ENCODE measurements at regions not wholly inside any gene's neighbourhood (a gene's known extent, or its start where the extent isn't known, plus 50 kb on each side); places are given as distances from the start of the nearest gene placed in this dataset.
"Not testable (repeated sequence)": the region's sequence is repeated elsewhere in the genome, so short reads cannot be mapped to it uniquely, and the experiment has no call there.

DNA sequence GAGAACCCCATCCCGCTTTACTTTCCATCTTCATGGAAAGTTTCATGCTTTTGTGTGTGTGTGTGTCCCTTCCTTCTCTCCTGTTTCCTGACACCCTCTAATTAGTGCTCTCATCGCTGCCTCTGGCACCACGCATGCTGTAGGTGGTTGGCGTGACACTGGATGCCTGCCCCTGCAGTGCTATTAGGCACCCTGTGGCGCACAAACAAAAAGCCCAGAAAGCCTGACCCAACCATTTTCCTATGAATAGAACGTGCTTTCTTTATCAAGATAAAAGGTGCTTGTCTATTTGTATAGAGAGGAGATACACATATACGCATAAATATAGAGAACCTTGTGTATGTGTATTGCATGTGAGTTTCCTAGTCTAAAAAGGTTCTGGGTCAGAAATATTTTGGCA lies 120.8 kb upstream of the CDCA7L start:
- no peak for FAIRE-seq

DNA sequence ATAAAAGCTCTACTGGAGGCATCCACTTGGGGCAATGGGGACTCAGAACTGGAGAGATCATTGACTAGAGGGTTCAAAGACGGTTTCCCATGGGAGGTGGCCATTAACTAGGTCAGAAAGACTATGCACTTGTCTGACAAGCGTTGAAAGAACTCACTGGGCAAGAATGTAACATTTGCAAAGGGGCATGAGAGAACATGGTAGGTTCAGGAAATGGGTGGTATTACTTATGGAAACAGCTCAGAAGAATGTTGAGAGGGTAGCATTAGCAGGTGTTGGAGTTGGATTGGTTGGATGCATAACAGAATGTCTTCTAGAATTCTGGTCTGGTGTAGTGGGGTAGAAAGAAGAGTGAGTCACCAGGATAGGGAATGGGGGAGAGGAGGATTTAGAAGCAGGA lies 119.1 kb upstream of the CDCA7L start:
- no peak for FAIRE-seq

DNA sequence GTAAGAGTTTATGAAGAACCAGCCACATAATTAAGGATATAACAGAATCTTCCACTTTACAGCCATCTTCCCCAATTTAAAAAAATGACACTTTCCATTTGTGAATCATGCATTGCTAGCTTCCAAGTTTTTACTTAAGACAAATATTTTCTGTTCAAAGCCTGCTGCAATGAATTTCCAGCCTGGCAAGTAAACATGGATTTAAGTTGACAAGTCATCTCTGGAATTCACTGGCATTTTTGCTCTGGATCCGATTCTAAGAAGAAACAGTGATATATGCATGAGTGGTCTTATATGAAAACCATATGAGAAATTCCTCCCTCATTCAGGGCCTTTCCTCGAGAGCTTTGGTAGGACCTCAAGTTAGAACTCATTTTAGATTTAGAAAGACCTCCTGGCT lies 116.1 kb upstream of the CDCA7L start:
- FAIRE-seq = no peak

DNA sequence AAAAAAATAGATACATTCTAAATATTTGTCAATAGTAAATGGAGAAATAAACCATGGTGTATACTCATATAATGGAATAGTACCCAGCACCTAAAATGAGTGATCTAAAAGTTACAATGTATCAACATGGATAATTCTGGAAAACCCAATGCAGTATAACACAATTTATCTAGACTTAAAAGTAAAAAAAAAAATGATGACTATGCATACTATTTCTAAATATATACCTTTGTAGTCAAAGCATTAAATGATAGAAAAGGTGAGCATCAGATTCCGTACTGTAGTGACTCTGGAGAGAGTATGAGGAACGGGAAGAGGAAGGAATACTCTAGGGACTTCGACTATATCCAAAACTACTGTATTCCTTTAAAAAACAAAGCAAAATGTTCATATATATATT lies 115.2 kb upstream of the CDCA7L start:
- no peak for FAIRE-seq

DNA sequence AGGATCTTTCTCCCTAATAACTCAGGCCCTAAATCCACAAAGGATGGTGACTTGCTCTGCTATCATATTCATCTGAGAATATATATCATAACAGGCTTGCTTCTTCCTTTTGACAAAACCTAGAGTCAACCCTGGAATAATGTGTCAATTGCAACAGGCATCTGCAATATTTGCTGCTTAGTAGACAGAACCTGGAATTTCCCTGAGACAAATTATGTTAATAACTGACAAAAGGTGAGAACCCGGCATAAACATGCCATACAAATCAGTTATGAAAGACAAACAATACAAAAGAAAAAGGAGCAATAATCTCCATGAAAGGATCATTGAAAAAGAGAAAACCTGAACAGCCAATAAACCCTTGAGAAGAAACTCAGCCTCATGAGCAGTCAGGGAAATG lies 114.5 kb upstream of the CDCA7L start:
- no peak for FAIRE-seq

DNA sequence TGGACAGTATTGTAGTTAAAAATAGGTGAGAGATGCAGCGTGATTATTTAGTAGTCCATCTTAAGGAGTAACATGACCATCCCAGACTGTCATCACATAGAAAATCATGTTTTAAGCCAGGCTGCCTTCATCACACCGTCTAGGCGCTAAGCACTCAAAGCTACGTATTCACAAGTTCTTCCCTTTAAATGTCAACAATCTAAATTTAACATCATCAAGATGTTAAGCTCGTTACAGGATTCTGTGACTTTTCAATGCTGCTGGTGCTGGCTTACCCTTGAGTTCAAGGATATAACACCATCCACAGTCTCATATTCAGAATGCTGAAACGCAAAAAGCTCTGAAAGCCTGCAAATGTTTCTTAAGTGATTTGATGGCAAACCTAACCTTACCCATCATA lies 109.5 kb upstream of the CDCA7L start:
- no peak for FAIRE-seq

DNA sequence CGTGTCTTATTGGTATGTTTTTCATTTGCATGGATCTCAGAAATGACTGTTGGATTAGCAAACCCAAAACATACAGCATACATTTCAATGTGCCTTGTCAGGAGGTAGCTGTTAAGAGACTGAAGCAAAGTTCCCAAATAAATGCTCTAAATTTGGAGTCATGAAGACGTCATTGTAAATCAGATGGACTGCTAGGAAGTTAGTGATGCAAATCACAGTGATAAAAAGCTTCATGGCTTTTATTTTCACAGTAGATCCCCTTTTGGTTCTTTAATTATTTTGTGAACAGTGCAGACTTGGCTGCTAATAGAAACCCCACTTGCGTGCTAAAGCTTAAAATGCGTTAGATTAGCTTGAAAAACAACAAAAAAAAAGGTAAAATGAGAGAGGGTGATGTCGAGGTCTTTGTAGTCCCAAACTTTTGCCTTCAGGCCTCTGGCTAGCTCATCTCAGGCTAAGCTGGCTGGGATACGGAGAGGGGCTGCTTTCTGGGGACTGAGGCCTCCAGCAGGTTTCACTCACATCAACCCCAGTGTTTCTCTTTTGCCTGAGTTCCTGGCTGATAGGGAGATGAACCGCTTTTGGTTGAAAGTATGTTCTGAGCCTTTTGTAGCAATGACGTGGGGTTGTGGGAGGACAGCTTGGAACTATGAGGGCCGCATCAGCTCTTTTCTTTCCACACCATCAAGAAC lies 107.1 kb upstream of the CDCA7L start:
- FAIRE-seq = no peak

DNA sequence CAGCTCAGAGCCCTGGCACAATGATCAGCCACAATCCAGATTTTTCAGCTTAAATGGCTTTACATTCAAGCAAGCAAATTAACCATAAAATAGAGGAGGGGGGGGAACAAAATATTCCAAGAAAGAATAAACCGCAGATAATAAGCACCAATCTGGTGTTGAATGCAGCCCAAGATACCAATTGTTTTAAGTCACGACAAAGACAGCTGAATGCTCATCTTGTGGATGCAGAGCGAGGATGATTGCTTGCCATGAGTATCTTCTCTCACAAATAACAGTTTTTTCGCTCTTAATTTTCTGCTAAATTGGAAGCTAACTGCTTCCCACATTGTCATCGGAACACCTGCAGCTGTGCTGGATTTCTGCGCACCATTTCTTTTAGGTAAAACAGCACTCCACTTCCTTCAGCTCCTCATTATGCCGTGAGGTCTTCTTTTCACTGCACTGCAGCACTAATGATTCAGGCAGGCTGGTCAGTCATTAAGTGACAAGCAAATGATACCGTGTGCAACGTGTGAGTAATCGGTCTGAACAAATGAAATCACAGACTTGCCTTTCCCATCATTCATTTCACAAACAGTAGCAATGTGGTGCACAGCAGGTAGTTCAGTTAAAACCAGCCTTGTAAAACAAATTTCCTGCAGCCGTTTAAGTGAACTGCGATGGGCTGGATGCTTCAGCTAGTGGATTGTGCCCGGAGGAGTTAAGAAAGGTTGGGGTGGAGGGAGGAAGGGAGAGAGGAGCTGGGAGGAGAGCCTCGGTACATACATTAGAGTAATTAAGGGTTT lies 106.4 kb upstream of the CDCA7L start:
- no peak for FAIRE-seq

DNA sequence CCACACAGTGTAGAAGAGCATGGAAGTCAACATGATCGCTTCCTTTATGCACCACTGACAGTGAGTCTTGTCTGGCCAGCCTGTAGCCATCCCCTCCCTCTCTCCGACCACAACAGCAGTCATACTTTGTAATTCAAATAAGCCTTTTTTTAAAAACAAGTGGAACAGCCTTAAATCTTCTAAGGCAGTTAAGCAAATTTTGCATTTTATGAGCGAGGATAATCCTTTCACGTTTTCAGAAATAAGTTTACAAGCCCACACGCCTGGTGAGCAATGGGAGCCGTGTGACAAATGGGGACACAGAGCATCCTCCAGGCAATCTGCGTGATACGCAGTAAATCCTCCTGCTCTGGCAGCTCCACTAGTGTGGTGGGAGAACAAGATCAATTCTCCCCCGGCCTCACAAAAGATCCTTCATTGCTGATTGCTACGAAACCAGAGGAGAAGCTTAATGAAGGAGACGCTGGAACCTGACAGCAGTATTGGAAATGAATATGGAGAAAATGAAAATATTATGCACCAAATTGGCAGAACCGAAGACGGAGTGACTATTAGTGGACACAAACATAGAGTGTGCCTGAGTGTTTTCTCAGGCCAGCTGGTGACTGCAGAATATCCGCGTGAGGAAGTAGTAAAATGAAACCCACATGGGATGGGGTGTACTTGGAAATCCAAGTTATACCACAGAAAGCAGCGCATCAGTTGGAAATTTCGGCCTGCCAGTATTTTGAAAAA lies 104.2 kb upstream of the CDCA7L start:
- no peak for FAIRE-seq

DNA sequence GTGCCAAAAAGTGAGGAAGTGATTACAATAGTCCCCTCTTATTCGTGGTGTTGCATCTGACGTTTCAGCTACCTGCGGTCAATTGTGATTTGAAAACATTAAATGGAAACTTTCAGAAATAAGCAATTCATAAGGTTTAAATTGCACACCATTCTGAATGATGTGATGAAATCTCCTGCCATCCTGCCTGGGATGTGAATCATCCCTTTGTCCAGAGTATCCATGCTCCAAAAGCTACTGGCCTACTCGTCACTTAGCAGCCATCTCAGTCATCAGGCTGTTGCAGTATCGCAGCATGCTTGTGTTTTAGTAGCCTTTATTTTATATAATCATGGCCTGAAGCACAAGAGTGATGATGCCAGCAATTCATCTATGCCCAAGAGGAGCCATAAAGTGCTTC lies 97.7 kb upstream of the CDCA7L start:
- FAIRE-seq = no peak

DNA sequence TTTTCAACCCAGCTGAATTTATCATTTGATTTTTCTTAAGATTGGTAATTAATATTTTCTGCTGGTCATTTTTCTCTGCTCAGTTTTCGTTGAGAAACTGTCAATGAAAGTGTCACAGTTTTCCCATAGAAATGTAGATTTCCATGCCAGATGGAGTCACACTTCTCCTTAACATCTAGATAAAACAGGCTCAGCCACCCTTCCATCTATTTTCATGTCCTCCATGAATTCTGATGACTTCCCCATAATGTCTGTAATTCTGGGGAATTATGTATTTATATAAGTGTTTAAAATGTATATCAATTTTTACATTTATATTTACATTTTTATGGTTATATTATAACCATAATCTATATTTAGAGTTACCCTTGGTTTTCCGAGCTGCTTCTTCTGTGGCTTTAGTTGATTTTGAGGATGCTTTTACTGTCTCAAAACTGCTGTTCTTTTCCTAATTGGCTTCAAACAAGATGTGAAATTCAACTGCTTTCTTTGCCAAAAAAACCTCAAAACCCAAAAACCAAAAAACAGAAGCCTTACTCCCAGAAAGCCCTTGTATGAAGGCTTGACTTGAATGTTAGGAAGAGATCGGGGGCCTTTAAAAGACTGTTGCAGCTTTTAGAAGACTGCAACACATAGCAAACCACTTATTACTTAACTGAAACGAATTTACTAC lies 95.4 kb upstream of the CDCA7L start:
- no peak for FAIRE-seq

DNA sequence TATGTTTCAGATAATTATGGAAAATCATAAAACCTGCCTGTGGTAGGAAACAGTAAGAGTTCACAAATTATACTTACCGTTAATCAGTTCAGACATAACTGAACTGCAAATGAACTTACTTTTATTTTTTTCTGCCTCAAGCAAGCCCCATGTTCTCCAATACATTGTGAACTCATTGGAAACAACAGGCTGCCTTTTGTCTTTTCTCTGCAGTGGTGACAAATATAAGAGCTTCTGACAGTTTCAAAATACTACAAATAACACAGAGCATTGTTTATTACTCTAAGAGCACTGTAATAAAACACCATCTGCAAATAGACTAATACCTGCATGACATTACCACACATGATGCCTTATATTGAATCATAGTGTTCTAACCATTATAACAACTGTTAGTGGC lies 94.0 kb upstream of the CDCA7L start:
- FAIRE-seq = no peak

DNA sequence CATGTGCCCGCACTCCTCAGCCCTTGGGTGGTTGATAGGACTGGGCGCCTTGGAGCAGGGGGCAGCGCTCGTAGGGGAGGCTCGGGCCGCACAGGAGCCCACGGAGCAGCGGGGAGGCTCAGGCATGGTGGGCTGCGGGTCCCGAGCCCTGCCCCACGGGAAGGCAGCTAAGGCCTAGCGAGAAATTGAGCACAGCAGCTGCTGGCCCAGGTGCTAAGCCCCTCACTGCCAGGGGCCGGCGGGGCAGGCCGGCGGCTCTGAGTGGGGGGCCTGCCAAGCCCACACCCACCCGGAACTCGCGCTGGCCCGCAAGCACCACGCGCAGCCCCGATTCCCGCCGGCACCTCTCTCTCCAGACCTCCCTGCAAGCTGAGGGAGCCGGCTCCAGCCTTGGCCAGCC lies 86.7 kb upstream of the CDCA7L start:
- FAIRE-seq = not testable (repeated sequence)

DNA sequence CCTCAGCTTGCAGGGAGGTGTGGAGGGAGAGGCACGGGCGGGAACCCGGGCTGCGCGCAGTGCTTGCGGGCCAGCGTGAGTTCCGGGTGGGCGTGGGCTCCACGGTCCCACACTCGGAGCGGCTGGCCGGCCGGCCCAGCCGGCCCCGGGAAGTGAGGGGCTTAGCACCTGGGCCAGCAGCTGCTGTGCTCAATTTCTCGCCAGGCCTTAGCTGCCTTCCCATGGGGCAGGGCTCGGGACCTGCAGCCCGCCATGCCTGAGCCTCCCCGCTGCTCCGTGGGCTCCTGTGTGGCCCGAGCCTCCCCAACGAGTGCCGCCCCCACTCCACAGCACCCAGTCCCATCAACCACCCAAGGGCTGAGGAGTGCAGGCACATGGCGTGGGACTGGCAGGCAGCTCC lies 83.0 kb upstream of the CDCA7L start:
- not testable (repeated sequence) for FAIRE-seq

DNA sequence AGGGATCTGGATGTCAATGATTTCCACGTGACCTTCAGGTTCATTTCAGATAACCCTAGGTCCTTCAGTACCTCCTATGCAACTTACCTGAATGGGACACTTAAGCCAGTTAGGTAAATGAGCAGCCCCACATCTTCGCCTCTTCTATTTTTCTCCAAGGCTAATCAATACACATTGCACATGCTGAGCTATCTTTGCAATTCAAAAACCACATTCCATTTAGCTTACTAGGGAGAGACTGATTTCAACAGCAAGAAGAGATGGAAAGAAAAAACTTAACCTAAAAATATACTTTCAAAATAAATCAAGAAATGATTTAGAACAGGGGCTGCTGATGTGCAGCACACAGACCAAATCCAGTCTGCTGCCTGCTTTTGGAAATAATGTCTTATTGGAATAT lies 81.8 kb upstream of the CDCA7L start:
- FAIRE-seq = no peak

DNA sequence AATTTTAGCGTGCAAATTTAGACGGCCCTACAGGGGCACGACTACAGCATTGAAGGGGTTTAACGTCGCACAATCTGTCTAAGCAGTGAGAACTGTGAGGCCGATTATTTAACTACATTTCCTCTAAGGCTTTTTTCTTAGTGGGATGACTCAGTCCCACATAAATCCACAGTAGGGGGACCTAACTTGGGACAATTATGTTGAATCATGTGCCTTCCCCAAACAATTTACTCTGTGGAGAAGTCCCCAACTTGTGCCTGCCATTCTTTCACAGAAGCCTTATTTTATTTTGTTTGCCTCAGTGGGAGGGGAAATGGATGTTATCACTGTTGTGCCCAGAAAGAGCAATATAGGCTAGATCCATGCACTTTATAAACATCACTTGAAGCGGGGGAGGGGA lies 80.3 kb upstream of the CDCA7L start:
- FAIRE-seq = no peak

DNA sequence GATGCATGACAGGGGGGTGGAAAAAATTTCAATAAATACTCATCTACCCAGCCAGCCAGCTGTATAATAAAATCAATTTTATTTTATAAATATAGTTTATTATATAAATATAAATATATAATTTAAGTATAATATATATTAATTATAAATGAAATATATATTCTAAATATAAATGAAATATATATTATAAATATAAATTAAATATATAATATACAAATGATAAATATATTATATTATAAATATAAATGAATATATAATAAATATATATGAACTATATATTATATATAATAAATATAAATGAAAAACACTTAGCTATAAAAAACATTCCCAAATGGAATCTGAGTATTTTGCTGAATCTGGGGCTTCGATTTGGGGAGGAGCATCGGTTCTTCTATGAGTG lies 79.4 kb upstream of the CDCA7L start:
- peak; percentile 94 for FAIRE-seq

DNA sequence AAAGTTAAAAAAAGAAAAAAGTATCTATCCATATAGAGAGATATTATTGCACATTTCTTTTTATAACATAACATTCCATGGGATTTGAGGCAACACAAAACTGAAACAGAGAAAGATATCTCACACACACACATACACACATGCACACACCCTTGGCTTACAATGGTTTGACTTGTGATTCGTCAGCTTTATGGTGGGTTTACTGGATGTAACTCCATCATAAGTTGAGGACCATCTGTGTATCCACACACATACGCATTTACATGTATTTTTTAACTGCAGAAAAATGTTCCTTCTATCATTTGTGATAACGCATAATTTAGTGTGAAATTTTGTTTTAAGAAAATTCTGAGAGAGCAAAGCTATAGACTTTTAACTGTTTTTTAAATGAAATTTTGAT lies 74.2 kb upstream of the CDCA7L start:
- FAIRE-seq = no peak

DNA sequence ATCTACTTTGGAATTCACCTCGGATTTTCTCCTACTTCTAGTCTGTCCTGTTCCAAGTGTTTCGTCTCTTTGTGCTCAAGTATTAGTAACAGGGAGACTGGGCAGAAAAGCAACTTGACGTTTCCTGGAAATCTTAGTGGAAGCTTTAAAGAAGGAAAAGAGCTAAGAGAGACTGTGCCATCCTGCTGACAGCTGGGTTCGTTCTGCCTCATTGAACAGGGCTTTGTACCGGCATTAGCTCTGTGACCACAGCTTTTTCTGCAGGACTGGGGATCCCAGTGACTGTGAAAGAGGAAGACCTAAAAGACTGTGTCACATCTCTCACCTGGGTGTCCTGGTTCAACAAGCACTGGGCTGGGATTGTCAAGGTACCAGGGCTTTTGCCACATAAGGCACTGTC lies 70.8 kb upstream of the CDCA7L start:
- no peak for FAIRE-seq

DNA sequence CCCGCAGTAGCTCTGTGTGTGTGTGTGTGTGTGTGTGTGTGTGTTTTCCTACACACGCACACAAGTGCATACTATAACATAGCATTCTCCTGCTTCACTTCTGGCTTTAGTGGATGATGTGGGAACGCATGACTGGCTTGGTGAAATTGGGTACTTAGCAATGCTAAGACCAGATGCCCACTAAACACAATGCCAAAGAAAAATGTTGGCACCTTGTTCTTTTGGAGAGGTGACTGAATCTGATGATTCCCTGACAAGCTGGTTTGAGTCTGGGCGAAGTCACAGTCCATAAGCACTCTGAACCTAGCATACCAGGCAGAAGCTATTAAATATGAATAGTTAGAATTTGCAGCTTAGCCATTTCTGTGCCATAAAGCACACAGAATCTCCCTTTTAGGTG lies 68.0 kb upstream of the CDCA7L start:
- FAIRE-seq = no peak

DNA sequence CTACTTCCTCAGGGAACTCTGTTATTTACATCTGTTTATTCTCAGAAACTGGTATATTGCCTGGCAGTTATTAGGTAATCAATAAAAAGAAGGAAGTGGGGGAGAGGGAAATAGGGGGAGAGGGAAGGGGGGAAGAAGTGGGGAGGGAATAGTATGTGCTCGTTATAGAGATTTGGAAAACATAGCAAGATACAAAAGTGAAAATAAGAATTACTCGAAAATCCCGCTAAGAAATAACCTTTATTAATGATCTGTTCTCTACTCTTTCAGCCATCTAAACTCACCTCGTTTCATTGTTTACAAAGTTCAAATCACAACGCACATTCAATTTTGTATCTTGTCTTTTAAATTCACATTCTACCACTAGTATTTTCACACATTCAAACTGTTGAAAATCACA lies 63.0 kb upstream of the CDCA7L start:
- FAIRE-seq = no peak

DNA sequence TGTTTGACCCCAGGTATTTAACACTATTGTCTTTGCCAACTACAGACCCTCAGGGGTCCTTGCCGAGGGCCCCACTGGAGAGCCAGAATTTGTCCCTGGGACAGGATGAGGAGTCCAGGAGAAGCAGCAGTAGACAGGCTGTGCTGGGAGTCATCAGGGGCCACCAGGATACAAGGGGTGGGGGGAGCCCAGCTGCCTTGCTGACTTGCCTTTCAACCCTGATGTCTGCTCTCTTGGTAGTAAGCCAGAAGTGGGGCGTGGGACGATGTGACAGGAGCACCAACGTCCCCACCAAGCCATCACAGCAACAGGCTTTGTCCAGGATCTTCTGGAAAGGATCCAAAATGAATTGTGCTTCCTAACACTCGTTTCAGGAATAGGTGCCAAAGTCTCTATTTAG lies 62.4 kb upstream of the CDCA7L start:
- no peak for FAIRE-seq

DNA sequence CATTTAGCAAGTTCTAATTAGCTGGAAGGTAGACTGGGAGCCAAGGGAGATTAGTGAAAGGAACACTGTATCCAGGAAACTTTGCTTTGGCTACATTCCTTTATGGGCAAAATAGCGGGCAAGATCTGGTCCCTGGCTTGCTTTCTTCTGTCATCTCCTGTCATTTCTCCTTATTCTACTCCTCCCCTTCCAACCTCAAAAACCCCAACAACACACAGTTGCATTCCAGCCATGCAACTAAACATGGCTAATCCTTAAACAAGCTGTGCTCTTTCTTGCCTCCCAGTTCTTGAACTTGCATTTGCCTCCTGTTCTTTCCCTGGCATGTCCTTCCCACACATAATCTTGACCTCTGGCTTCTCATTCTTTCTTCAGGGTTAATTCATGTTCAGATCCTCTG lies 59.5 kb upstream of the CDCA7L start:
- FAIRE-seq = no peak

DNA sequence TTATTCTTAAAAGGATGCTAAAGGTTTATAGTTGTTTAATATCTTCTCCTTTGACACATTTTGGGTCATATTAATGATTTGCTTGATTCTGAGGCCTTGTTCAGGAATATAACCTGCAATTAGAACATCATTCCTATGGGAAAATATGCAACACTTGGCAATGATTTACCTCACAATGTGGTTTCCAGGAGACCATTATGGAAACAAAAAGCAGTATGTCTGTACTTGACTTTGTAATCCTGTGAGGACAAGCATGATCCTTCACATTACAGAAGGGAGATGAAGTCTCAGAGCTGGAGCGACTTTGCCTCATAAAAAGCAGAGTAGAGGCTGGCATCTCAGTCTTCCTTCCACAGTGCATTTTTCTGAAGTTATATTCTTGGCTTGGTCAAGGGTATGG lies 57.0 kb upstream of the CDCA7L start:
- no peak for FAIRE-seq

Measured in TTC549 (cell line).